EH (cell line): ENCODE measurements at regions not wholly inside any gene's neighbourhood (a gene's known extent, or its start where the extent isn't known, plus 50 kb on each side); places are given as distances from the start of the nearest gene placed in this dataset.

Experiments used
- DNase-seq: peaks from one replicate; pipeline ENCODE4 v3.0.0-alpha.2; 2015; ENCODE audit warnings: low read depth

- DNase-seq, result no peak
Observed at GRCh38 chr13:42722883-42723539, 58.4 kb upstream of the FAM216B start.

- DNase-seq, result peak; percentile 49
Observed at GRCh38 chr13:42728507-42729180, 52.7 kb upstream of the FAM216B start.

- DNase-seq, result no peak
Observed at GRCh38 chr13:42729857-42730402, 51.5 kb upstream of the FAM216B start.
